ENCODE measurements at regions not wholly inside any gene's neighbourhood (a gene's known extent, or its start where the extent isn't known, plus 50 kb on each side); places are given as distances from the start of the nearest gene placed in this dataset.

DNA sequence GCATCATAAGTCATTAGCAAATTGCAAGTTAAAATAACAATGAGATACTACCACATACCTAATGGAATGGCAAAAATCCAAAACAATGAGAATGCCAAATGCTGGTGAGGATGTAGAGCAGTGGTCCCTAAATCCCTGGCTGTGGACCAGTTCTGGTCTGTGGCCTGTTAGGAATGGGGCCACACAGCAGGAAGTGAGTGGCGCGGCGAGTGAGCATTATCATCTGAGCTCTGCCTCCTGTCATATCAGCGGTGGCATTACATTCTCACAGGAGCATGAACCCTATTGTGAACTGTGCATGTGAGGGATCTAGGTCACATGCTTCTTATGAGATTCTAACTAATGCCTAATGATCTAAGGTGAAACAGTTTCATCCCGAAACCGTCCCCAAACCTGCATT lies 1694.4 kb downstream of the EFNB2 start:
- TF ChIP-seq GATA3 (IDR thresholded peaks at IDR 0.05; ENCODE audit: low read depth, low read length) (no peak), GATA2 (IDR thresholded peaks at IDR 0.05; ENCODE audit: low read depth, low read length) (no peak)

- no peak for TF ChIP-seq GATA2 (IDR thresholded peaks at IDR 0.05; ENCODE audit: low read depth, low read length)
- TF ChIP-seq GATA3 (IDR thresholded peaks at IDR 0.05; ENCODE audit: low read depth, low read length), result no peak
Measured at GRCh38 chr13:104837756-104838155, 1697.7 kb downstream of the EFNB2 start.

- TF ChIP-seq GATA3 (IDR thresholded peaks at IDR 0.05; ENCODE audit: low read depth, low read length) (no peak), GATA2 (IDR thresholded peaks at IDR 0.05; ENCODE audit: low read depth, low read length) (no peak)
Measured at GRCh38 chr13:104833221-104833620, 1702.2 kb downstream of the EFNB2 start.

DNA sequence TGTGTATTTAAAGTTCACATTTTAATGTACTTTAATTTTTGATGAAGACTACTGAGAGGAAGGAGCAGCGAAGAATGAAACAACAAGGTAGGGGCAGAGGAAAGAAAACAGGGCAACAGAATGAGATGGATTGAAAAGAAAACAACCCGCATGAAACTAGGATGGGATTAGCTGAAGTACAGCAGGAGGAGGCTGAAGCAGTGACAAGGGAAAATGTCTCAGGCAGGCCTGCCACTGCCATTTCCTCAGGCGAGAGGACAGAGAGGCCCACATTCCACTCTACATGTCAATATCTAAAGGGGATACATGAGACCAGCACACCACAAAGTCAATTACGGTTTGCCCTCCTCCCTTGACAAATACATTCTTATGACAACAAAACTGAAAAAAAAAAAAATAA lies 1703.2 kb downstream of the EFNB2 start:
- no peak for TF ChIP-seq GATA2 (IDR thresholded peaks at IDR 0.05; ENCODE audit: low read depth, low read length)
- no peak for TF ChIP-seq GATA3 (IDR thresholded peaks at IDR 0.05; ENCODE audit: low read depth, low read length)

GRCh38 chr13:104831831-104832230 lies 1703.6 kb downstream of the EFNB2 start:
- TF ChIP-seq GATA3 (IDR thresholded peaks at IDR 0.05; ENCODE audit: low read depth, low read length), result no peak
- no peak for TF ChIP-seq GATA2 (IDR thresholded peaks at IDR 0.05; ENCODE audit: low read depth, low read length)

DNA sequence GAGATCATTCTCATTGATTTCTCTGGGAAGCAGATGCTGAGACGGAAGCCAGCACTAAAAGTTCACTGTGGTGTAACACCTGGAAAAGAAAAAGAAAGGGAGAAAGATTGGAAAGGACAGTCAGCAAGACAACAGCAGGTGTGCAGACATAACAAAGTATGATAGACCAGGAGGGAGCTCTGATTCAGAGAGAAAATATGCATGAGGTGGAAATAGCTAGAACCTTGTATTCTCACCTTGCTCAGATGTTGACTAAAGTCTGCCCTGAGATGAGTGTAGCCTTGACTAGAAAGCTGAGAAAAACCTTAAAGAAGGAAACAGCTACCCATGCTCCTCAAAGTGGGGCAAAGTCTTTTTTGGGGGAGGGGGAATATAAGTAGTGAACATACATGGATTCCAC lies 1711.8 kb downstream of the EFNB2 start:
- no peak for TF ChIP-seq GATA3 (IDR thresholded peaks at IDR 0.05; ENCODE audit: low read depth, low read length)
- TF ChIP-seq GATA2 (IDR thresholded peaks at IDR 0.05; ENCODE audit: low read depth, low read length), result no peak

- TF ChIP-seq GATA2 (IDR thresholded peaks at IDR 0.05; ENCODE audit: low read depth, low read length) (no peak), GATA3 (IDR thresholded peaks at IDR 0.05; ENCODE audit: low read depth, low read length) (no peak)
Measured at GRCh38 chr13:104823071-104823470, 1712.4 kb downstream of the EFNB2 start.

- TF ChIP-seq GATA2 (IDR thresholded peaks at IDR 0.05; ENCODE audit: low read depth, low read length), result no peak
Measured at GRCh38 chr13:104817271-104817670, 1718.2 kb downstream of the EFNB2 start.

DNA sequence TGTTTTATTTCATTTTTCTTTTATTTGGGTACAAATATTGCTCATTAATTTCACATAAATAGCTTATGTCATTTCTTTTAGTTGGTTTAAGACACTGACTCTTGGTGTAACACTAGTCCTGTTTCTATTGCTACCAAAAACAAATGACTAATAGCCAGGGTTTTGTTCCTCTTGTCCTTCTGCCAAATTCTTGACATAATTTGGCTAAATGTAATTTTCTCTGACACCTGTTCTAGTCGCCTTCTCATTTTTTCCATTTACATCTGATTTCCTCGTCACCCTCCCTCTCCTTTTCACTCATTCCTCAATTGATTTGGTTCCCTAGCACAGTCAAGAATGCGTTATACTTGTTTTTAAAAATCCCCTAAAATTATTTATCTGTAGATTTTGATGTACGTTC lies 1718.7 kb downstream of the EFNB2 start:
- no peak for TF ChIP-seq GATA2 (IDR thresholded peaks at IDR 0.05; ENCODE audit: low read depth, low read length)
- no peak for TF ChIP-seq GATA3 (IDR thresholded peaks at IDR 0.05; ENCODE audit: low read depth, low read length)

DNA sequence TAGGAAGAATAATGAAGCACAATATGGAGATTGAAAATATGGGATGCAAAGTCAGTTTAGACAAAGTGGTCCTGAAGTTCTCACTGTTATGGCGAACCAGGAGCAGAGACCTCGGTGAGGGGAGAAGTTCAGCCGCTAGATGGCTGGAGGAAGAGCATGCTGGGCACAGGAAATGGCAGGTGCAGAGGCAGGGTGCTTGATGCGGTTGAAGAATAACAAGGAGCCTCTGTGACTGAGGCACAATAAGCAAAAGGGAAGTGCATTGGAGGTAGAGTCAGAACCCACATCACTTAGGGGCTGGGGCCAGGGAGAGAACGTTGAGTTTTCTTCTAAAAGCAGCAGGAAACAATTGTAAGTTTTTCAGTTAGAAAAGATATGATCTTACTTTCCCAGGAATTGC lies 1725.2 kb downstream of the EFNB2 start:
- TF ChIP-seq GATA2 (IDR thresholded peaks at IDR 0.05; ENCODE audit: low read depth, low read length) (no peak), GATA3 (IDR thresholded peaks at IDR 0.05; ENCODE audit: low read depth, low read length) (no peak)

DNA sequence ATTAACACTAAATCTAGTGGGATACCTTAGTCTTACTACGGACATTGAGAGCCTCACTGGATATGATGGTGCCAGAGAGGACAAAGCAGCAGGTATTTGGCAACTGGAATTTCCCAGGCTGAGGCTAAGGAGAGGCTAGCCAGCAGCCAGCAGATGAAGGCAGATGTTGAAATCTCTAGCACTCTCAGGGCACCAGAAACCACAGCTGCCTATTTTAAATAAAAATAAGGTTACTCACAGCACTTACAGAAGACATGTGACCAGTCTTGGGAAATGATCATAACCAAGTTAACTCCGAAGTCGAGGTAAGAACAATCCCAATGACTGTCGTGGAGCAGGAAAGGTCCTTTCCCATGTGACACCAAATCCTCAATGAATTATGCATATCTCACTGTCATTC lies 1726.0 kb downstream of the EFNB2 start:
- TF ChIP-seq GATA3 (IDR thresholded peaks at IDR 0.05; ENCODE audit: low read depth, low read length), result no peak
- TF ChIP-seq GATA2 (IDR thresholded peaks at IDR 0.05; ENCODE audit: low read depth, low read length), result no peak

GRCh38 chr13:104805346-104805745 lies 1730.1 kb downstream of the EFNB2 start:
- no peak for TF ChIP-seq GATA2 (IDR thresholded peaks at IDR 0.05; ENCODE audit: low read depth, low read length)
- no peak for TF ChIP-seq GATA3 (IDR thresholded peaks at IDR 0.05; ENCODE audit: low read depth, low read length)

DNA sequence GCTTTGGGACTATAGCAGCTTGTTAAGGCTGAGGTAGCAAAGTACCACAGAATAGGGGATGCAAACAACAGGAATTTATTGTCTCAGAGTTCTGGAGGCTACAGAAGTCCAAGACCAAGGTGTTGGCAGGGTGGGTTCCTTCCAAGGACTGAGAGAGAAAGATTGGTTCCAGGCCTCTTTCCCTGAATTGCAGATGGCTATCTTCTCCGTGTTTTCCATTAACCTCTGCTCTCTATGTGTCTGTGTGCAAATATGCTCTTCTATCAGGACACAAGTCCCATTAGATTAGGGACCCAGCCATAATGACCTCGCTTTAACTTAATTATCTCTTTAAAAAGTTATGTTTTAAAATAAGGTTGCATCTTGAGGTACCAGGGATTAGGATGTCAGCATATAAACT lies 1732.9 kb upstream of the SLC10A2 start:
- TF ChIP-seq GATA3 (IDR thresholded peaks at IDR 0.05; ENCODE audit: low read depth, low read length) (peak; percentile 41; the same call in 1 of the 2 replicates), GATA2 (IDR thresholded peaks at IDR 0.05; ENCODE audit: low read depth, low read length) (peak; percentile 58)

DNA sequence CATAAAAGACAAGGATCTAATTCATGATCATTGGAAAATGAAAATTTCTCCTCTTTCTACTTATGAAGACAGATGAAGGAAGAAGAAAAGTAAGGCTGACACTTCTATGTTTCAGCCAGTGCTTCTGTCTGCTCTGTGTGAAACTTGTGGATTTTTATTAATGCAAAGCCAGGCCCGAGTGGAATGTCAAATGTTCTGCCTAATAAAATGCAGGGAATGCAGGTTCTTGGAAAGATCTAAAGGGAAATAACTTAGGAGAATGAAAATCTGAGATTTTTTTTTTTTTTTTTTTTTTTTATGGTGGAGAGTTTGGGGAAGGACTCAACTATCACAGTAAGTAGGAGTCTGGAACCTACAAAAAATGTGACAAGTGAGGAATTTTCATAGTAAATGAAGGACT lies 1732.3 kb upstream of the SLC10A2 start:
- TF ChIP-seq GATA3 (IDR thresholded peaks at IDR 0.05; ENCODE audit: low read depth, low read length), result no peak
- no peak for TF ChIP-seq GATA2 (IDR thresholded peaks at IDR 0.05; ENCODE audit: low read depth, low read length)

- TF ChIP-seq GATA2 (IDR thresholded peaks at IDR 0.05; ENCODE audit: low read depth, low read length) (no peak), GATA3 (IDR thresholded peaks at IDR 0.05; ENCODE audit: low read depth, low read length) (no peak)
Measured at GRCh38 chr13:104796581-104796980, 1730.4 kb upstream of the SLC10A2 start.

DNA sequence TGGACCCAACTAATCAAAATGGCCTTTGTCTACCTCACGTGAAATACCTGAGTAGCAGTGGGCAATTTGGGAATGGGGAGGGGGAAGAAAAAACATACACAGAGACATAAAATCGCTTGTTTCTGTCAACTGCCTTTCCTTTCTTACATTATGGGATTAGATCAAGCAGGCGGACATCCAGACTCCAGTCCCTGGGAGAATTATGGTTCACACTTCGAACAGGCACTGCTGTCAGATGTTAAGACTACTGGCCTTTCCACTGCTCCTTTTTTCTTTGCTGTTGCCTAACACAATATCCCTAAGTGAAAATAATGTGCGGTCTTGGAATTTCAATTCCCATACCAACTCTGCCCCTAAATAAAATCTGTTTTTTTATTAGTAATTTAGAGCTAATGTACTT lies 1719.7 kb upstream of the SLC10A2 start:
- TF ChIP-seq GATA3 (IDR thresholded peaks at IDR 0.05; ENCODE audit: low read depth, low read length), result no peak
- no peak for TF ChIP-seq GATA2 (IDR thresholded peaks at IDR 0.05; ENCODE audit: low read depth, low read length)

Measured in SH-SY5Y (cell line).